ENCODE measurements at regions not wholly inside any gene's neighbourhood (a gene's known extent, or its start where the extent isn't known, plus 50 kb on each side); places are given as distances from the start of the nearest gene placed in this dataset.

DNA sequence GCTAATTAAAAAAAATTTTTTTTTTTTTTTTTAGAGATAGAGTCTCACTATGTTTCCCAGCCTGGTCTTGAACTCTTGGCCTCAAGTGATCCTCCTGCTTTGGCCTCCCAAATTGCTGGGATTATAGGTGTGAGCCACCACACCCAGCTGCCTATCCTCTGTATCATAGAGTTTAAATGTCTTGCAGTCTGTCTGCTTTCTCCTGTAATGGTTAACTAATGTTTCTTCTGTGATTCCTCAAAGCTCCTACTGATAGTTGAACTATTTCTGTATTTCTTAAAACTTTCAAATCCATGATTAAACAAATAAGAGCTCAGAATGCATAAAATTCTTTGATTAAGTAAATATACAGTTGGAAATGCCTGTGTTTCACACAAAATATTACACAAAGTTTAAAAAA is 115.4 kb upstream of the TPM1 start:
- ATAC-seq (ENCODE audit: low read depth), result no peak
- Histone ChIP-seq H2AFZ (ENCODE audit: insufficient read depth, low read depth, low read length, poor library complexity, severe bottlenecking) (no peak overlapping the region), H3K36me3 (replicated peaks in 1 of 2; ENCODE audit: control extremely low read depth in 1 of 2, control insufficient read depth in 1 of 2, extremely low read depth in 1 of 2, insufficient read depth in 2 of 2, low read length in 1 of 2) (no peaks in the 10 kb centered on the region), H3K4me1 (ENCODE audit: control insufficient read depth in 2 of 2, insufficient read depth in 2 of 2, low read length in 2 of 2) (no peaks in the 10 kb centered on the region), H3K9me3 (ENCODE audit: control extremely low read depth in 1 of 3, control insufficient read depth in 2 of 3, insufficient read depth in 1 of 3, low read length in 2 of 3) (no peaks in the 10 kb centered on the region), H3K4me3 (ENCODE audit: control extremely low read depth in 1 of 5, extremely low read depth in 1 of 5, insufficient read depth in 1 of 5, low read depth in 2 of 5, low read length in 4 of 5) (no peak overlapping the region), H3K9ac (ENCODE audit: low read length) (no peak overlapping the region), H3K79me2 (ENCODE audit: control insufficient read depth, insufficient read depth, low read length) (no peaks in the 10 kb centered on the region), H3K4me2 (replicated peaks; ENCODE audit: low read depth, low read length, poor library complexity, severe bottlenecking) (no peak overlapping the region), H3K27me3 (replicated peaks in 1 of 4; ENCODE audit: control extremely low read depth in 1 of 4, control insufficient read depth in 3 of 4, insufficient read depth in 4 of 4, low read length in 3 of 4) (peaks cover 0 to 6% (median 0%) of the 10 kb centered on the region in 4 experiments), H3K27ac (ENCODE audit: low read length in 2 of 2) (no peak overlapping the region), H4K20me1 (ENCODE audit: control insufficient read depth, insufficient read depth, low read length, poor library complexity, severe bottlenecking) (no peaks in the 10 kb centered on the region)
- intact Hi-C loops (cut with micrococcal nuclease), result no loop called here
- TF ChIP-seq, protein P1, sequence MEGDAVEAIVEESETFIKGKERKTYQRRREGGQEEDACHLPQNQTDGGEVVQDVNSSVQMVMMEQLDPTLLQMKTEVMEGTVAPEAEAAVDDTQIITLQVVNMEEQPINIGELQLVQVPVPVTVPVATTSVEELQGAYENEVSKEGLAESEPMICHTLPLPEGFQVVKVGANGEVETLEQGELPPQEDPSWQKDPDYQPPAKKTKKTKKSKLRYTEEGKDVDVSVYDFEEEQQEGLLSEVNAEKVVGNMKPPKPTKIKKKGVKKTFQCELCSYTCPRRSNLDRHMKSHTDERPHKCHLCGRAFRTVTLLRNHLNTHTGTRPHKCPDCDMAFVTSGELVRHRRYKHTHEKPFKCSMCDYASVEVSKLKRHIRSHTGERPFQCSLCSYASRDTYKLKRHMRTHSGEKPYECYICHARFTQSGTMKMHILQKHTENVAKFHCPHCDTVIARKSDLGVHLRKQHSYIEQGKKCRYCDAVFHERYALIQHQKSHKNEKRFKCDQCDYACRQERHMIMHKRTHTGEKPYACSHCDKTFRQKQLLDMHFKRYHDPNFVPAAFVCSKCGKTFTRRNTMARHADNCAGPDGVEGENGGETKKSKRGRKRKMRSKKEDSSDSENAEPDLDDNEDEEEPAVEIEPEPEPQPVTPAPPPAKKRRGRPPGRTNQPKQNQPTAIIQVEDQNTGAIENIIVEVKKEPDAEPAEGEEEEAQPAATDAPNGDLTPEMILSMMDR (IDR thresholded peaks at IDR 0.05), result no peak
- TF ChIP-seq EZH2 (IDR thresholded peaks at IDR 0.05; ENCODE audit: borderline replicate concordance, insufficient read depth, low read depth, low read length, poor library complexity, severe bottlenecking), result no peak
- Mint-ChIP-seq H3K4me1 (no peaks in the 10 kb centered on the region), H3K27ac (no peak overlapping the region), H3K9me3 (ENCODE audit: insufficient read depth) (no peaks in the 10 kb centered on the region), H3K27me3 (peaks cover 25% of the 10 kb centered on the region), H3K4me3 (no peak overlapping the region)
- CTCF ChIA-PET, result no interaction called here
- no peak for DNase-seq
- POLR2A ChIA-PET, result no interaction called here

DNA sequence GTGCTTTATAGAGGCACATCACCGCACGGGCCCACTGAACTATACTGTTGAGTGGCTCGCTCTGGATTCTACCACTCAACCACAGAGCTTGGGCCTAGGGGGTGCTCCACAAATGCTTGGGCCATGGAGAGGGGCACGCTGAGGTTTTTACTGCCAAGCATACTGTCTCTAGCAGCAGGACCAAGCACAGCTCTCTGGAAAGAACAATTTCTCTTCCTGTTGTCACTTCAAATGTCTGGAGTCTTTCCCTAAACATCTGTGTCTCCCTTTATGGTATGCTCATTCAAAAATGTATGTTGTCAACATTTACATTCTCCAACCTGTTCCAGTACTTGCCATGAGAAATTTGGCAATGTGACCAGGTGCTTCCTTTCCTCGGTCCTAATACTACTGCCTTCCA is 114.7 kb upstream of the TPM1 start:
- ChIA-PET CTCF (no interaction called here), POLR2A (no interaction called here)
- DNase-seq (no peak), ATAC-seq (ENCODE audit: low read depth) (no peak)
- no peak overlapping the region for H3K27ac ChIP-seq (ENCODE audit: low read length in 2 of 2)
- intact Hi-C loops (cut with micrococcal nuclease), result no loop called here
- no peak overlapping the region for H3K4me2 ChIP-seq (replicated peaks; ENCODE audit: low read depth, low read length, poor library complexity, severe bottlenecking)
- H3K27ac Mint-ChIP-seq, result no peak overlapping the region
- H3K4me1 ChIP-seq (ENCODE audit: control insufficient read depth in 2 of 2, insufficient read depth in 2 of 2, low read length in 2 of 2), result no peaks in the 10 kb centered on the region
- no peaks in the 10 kb centered on the region for H3K36me3 ChIP-seq (replicated peaks in 1 of 2; ENCODE audit: control extremely low read depth in 1 of 2, control insufficient read depth in 1 of 2, extremely low read depth in 1 of 2, insufficient read depth in 2 of 2, low read length in 1 of 2)
- H3K4me3 ChIP-seq (ENCODE audit: control extremely low read depth in 1 of 5, extremely low read depth in 1 of 5, insufficient read depth in 1 of 5, low read depth in 2 of 5, low read length in 4 of 5), result no peak overlapping the region
- H3K9me3 ChIP-seq (ENCODE audit: control extremely low read depth in 1 of 3, control insufficient read depth in 2 of 3, insufficient read depth in 1 of 3, low read length in 2 of 3), result no peaks in the 10 kb centered on the region
- 84% methylated on average over 5 of the region's 5 CpGs for WGBS (ENCODE audit: insufficient coverage)
- TF ChIP-seq, protein P1 (IDR thresholded peaks at IDR 0.05), result no peak
- TF ChIP-seq EZH2 (IDR thresholded peaks at IDR 0.05; ENCODE audit: borderline replicate concordance, insufficient read depth, low read depth, low read length, poor library complexity, severe bottlenecking), result no peak
- H3K9ac ChIP-seq (ENCODE audit: low read length), result no peak overlapping the region
- no peaks in the 10 kb centered on the region for H3K4me1 Mint-ChIP-seq
- H3K27me3 ChIP-seq (replicated peaks in 1 of 4; ENCODE audit: control extremely low read depth in 1 of 4, control insufficient read depth in 3 of 4, insufficient read depth in 4 of 4, low read length in 3 of 4), result peaks cover 0 to 5% (median 0%) of the 10 kb centered on the region in 4 experiments
- peaks cover 27% of the 10 kb centered on the region for H3K27me3 Mint-ChIP-seq
- H3K4me3 Mint-ChIP-seq, result no peak overlapping the region
- no peak overlapping the region for H2AFZ ChIP-seq (ENCODE audit: insufficient read depth, low read depth, low read length, poor library complexity, severe bottlenecking)
- H3K79me2 ChIP-seq (ENCODE audit: control insufficient read depth, insufficient read depth, low read length), result no peaks in the 10 kb centered on the region
- no peaks in the 10 kb centered on the region for H4K20me1 ChIP-seq (ENCODE audit: control insufficient read depth, insufficient read depth, low read length, poor library complexity, severe bottlenecking)
- H3K9me3 Mint-ChIP-seq (ENCODE audit: insufficient read depth), result no peaks in the 10 kb centered on the region

Measured in B cell (primary cell).